ENCODE measurements at regions not wholly inside any gene's neighbourhood (a gene's known extent, or its start where the extent isn't known, plus 50 kb on each side); places are given as distances from the start of the nearest gene placed in this dataset.
"Not testable (repeated sequence)": the region's sequence is repeated elsewhere in the genome, so short reads cannot be mapped to it uniquely, and the experiment has no call there.

DNA sequence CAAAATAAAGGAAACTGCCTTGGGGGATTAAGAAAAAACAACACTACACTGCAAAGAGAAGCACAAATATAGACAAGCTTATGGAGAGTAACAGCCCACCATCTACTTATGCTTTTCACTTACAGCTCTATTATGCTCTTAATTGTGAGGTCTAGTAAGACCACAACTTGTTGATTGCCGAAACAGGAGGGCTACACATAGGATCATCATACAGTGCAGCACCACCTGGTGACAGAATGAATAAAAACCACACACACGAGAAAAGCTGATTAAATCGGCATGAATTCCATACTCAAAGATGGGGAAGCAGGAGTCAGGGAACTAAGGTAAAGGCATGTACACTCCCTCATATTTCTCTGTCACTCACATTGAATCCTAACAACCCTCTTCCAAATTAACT lies 259.2 kb downstream of the IKZF2 start:
- Histone ChIP-seq H3K27ac (no peak overlapping the region), H3K27me3 (no peaks in the 10 kb centered on the region), H3K4me3 (no peak overlapping the region), H3K4me1 (no peaks in the 10 kb centered on the region), H3K9me3 (no peaks in the 10 kb centered on the region), H3K36me3 (no peaks in the 10 kb centered on the region)
- TF ChIP-seq, protein P1, sequence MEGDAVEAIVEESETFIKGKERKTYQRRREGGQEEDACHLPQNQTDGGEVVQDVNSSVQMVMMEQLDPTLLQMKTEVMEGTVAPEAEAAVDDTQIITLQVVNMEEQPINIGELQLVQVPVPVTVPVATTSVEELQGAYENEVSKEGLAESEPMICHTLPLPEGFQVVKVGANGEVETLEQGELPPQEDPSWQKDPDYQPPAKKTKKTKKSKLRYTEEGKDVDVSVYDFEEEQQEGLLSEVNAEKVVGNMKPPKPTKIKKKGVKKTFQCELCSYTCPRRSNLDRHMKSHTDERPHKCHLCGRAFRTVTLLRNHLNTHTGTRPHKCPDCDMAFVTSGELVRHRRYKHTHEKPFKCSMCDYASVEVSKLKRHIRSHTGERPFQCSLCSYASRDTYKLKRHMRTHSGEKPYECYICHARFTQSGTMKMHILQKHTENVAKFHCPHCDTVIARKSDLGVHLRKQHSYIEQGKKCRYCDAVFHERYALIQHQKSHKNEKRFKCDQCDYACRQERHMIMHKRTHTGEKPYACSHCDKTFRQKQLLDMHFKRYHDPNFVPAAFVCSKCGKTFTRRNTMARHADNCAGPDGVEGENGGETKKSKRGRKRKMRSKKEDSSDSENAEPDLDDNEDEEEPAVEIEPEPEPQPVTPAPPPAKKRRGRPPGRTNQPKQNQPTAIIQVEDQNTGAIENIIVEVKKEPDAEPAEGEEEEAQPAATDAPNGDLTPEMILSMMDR (IDR thresholded peaks at IDR 0.05): peak in 1 of 3 experiments; percentile 23
- intact Hi-C loops (cut with DNase I): no loop called here
- no peak for DNase-seq (ENCODE audit: low spot score in 2 of 2)

DNA sequence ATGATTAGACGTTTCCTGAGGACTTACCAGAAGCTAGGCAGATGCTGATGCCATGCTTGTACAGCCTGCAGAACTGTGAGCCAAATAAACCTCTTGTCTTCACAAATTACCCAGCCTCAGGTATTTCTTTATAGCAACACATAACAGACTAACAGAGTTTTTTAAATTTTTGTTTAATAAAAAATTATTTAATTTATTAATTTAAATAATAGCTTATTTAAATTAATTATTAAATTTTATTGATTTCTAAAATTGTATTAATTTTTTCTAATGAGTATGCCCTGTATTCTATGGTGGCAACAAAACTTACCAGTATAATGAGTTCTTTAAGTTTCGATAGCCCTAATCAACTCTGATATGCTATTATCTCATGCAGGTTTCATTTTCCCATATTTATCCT lies 259.8 kb downstream of the IKZF2 start:
- Histone ChIP-seq H3K27me3 (no peaks in the 10 kb centered on the region), H3K36me3 (no peaks in the 10 kb centered on the region), H3K27ac (no peak overlapping the region), H3K4me3 (no peak overlapping the region), H3K4me1 (no peaks in the 10 kb centered on the region), H3K9me3 (no peaks in the 10 kb centered on the region)
- TF ChIP-seq, protein P1 (IDR thresholded peaks at IDR 0.05): no peak
- intact Hi-C loops (cut with DNase I): no loop called here
- DNase-seq (ENCODE audit: low spot score in 2 of 2): no peak

DNA sequence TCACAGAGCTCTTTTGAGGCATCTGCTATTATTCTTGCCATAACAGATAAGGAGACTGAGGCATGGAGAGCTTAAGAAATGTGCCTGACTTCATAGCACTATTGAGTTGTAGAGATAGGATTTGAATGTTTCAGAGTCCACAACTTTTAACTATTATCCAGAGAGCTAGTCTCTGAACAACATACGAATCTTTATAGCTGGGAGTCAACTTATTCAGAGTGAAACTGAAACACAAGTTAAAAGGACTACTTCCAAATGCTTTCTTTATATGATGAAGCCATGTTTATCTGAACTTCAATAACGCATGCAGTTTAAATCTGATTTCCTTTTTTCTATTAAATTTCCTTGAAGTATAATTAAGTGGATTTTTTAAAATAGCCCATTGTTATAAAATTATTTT lies 268.8 kb downstream of the IKZF2 start:
- DNase-seq (ENCODE audit: low spot score in 2 of 2): no peak
- Histone ChIP-seq H3K36me3 (no peaks in the 10 kb centered on the region), H3K27ac (no peak overlapping the region), H3K27me3 (no peaks in the 10 kb centered on the region), H3K4me3 (no peak overlapping the region), H3K4me1 (no peaks in the 10 kb centered on the region), H3K9me3 (peaks cover 0 to 7% of the 10 kb centered on the region in 2 donors)
- TF ChIP-seq, protein P1 (IDR thresholded peaks at IDR 0.05): no peak
- intact Hi-C loops (cut with DNase I): no loop called here

DNA sequence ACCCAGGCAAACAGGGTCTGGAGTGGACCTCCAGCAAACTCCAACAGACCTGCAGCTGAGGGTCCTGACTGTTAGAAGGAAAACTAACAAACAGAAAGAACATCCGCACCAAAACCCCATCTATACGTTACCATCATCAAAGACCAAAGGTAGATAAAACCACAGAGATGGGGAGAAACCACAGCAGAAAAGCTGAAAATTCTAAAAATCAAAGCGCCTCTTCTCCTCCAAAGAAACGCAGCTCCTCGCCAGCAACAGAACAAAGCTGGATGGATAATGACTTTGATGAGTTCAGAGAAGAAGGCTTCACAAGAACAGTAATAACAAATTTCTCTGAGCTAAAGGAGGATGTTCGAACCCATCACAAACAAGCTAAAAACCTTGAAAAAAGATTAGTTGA lies 274.9 kb downstream of the IKZF2 start:
- H3K27me3 ChIP-seq; H3K27ac ChIP-seq; H3K9me3 ChIP-seq; DNase-seq (ENCODE audit: low spot score in 2 of 2); H3K4me1 ChIP-seq; H3K4me3 ChIP-seq; H3K36me3 ChIP-seq; intact Hi-C loops (cut with DNase I): not testable (repeated sequence)

DNA sequence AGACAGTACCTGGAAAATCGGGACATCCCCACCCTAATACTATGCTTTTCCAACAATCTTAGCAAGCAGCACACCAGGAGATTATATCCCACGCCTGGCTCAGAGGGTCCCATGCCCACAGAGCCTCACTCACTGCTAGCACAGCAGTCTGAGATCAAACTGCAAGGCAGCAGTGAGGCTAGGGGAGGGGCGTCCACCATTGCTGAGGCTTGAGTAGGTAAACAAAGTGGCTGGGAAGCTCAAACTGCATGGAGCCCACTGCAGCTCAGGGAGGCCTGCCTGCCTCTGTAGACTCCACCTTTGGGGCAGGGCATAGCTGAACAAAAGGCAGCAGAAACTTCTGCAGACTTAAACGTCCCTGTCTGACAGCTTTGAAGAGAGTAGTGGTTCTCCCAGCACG lies 275.5 kb downstream of the IKZF2 start:
- H3K36me3 ChIP-seq; DNase-seq (ENCODE audit: low spot score in 2 of 2); H3K4me3 ChIP-seq; H3K27me3 ChIP-seq; intact Hi-C loops (cut with DNase I); H3K9me3 ChIP-seq; H3K4me1 ChIP-seq; H3K27ac ChIP-seq: not testable (repeated sequence)

DNA sequence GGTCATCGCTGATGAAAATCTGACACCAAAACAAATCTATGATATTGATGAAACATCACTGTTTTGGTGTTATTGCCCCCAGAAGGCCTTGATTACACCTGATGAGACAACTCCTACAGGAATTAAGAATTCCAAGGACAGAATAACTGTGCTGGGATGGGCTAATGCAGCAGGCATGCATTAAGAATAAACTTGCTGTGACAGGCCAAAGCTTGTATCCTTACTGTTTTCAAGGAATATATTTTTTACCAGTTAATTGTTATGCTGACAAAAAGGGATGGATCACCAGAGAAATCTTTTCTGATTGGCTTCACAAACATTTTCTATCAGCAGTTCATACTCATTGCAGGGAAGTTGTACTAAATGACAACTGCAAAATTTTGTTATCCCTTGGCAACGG lies 278.2 kb downstream of the IKZF2 start:
- TF ChIP-seq, protein P1 (IDR thresholded peaks at IDR 0.05): no peak
- no peaks in the 10 kb centered on the region for H3K9me3 ChIP-seq

DNA sequence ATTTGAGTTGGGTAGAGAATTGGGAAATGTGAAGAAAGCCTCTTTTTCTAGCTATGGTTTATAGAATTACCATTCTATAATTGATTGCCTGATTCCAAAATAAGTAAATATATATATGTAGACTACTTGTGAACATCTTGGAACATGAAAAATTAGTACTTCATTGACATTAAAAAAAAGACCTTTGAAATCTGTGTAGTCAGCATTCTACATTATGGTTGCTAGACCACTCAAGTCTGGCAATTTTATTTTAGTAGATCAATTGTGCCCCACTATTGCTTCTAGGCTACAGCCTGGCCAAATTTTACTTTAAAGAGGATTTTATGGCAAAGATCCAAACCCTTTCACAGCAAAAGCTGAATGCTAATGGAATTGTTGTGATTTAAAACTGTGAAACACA lies 279.8 kb downstream of the IKZF2 start:
- no peak for DNase-seq (ENCODE audit: low spot score in 2 of 2)
- Histone ChIP-seq H3K36me3 (no peaks in the 10 kb centered on the region), H3K4me1 (no peaks in the 10 kb centered on the region), H3K27me3 (no peaks in the 10 kb centered on the region), H3K9me3 (no peaks in the 10 kb centered on the region), H3K4me3 (no peak overlapping the region), H3K27ac (no peak overlapping the region)
- intact Hi-C loops (cut with DNase I): no loop called here
- TF ChIP-seq, protein P1 (IDR thresholded peaks at IDR 0.05): no peak

More for the DNA sequence above, 278.2 kb downstream of the IKZF2 start:
- Histone ChIP-seq H3K36me3 (no peaks in the 10 kb centered on the region), H3K27ac (no peak overlapping the region), H3K27me3 (no peaks in the 10 kb centered on the region), H3K4me3 (no peak overlapping the region), H3K4me1 (no peaks in the 10 kb centered on the region)
- intact Hi-C loops (cut with DNase I): no loop called here
- DNase-seq (ENCODE audit: low spot score in 2 of 2): no peak

Data from ascending aorta (tissue), 2 donors.